Mammary epithelial cell (primary cell): ENCODE measurements at regions not wholly inside any gene's neighbourhood (a gene's known extent, or its start where the extent isn't known, plus 50 kb on each side); places are given as distances from the start of the nearest gene placed in this dataset.

ENCODE experiments used
- EZH2 ChIP-seq: IDR thresholded peaks from 2 replicates; pipeline ENCODE4 v1.6.1; 2012; ENCODE audit warnings: low read length, inconsistent platforms, borderline replicate concordance
- TF ChIP-seq, protein P1 (sequence below), 2 donors: IDR thresholded peaks in 1 of 2; conservative IDR thresholded peaks in 1 of 2; 2 replicates each; pipeline ENCODE4 v1.5.1; 2011 to 2012; ENCODE audit warnings: inconsistent platforms in 2 of 2, low read length in 2 of 2, mild to moderate bottlenecking in 2 of 2, control low read depth in 1 of 2, low read depth in 1 of 2; ENCODE audit not compliant: insufficient read depth in 1 of 2; ENCODE audit errors: extremely low read depth in 1 of 2

DNA sequence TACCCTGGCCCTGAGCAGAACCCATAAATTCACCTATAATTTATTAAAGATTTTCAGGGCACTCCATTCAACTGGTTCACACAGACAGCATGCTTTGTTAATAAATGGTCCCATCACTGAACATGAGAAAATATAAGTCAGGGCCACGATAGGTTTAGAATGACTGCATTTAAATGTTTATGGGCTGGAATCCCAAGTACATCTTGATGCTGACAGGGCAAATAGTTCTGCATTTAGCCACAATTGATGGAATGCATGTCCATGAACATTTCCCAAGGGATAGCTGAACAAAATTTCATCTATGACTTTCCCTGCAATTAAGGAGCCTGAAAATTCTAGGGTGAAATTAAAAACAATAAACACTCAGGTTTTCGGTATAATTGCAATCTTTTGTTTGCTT lies 124.5 kb downstream of the CAAP1 start:
- no peak for TF ChIP-seq EZH2
- TF ChIP-seq, protein P1, sequence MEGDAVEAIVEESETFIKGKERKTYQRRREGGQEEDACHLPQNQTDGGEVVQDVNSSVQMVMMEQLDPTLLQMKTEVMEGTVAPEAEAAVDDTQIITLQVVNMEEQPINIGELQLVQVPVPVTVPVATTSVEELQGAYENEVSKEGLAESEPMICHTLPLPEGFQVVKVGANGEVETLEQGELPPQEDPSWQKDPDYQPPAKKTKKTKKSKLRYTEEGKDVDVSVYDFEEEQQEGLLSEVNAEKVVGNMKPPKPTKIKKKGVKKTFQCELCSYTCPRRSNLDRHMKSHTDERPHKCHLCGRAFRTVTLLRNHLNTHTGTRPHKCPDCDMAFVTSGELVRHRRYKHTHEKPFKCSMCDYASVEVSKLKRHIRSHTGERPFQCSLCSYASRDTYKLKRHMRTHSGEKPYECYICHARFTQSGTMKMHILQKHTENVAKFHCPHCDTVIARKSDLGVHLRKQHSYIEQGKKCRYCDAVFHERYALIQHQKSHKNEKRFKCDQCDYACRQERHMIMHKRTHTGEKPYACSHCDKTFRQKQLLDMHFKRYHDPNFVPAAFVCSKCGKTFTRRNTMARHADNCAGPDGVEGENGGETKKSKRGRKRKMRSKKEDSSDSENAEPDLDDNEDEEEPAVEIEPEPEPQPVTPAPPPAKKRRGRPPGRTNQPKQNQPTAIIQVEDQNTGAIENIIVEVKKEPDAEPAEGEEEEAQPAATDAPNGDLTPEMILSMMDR (conservative IDR thresholded peaks at IDR 0.05 in 1 of 2, IDR thresholded peaks at IDR 0.05 in 1 of 2; ENCODE audit: extremely low read depth in 1 of 2, insufficient read depth in 1 of 2, low read depth in 1 of 2, low read length in 2 of 2) = no peak
